GM23338 (cell line): ENCODE measurements at regions not wholly inside any gene's neighbourhood (a gene's known extent, or its start where the extent isn't known, plus 50 kb on each side); places are given as distances from the start of the nearest gene placed in this dataset.

ENCODE experiments used
- ATAC-seq: fragments of 200-7000 bp; cut with Tn5 transposase; 3 replicates; pipeline ENCODE4 v1.9.1; 2020
- DNase-seq: peaks from one replicate; pipeline ENCODE4 v3.0.0-alpha.2; 2015; ENCODE audit warnings: low spot score
- H2AFZ ChIP-seq: fragments of 200-600 bp; sonication (generic); 2 replicates; pipeline ENCODE4 v1.8.0; 2016; ENCODE audit warnings: antibody characterized with exemption, mild to moderate bottlenecking, moderate library complexity
- H3F3A ChIP-seq: fragments of 200-600 bp; sonication (generic); replicated peaks from 2 replicates; pipeline ENCODE4 v1.8.0; 2017; ENCODE audit warnings: antibody characterized with exemption, mixed run types, low read depth
- H3K27ac ChIP-seq: fragments of 200-600 bp; sonication (generic); 2 replicates; pipeline ENCODE4 v1.6.1; 2016; ENCODE audit warnings: low read depth
- H3K27me3 ChIP-seq: fragments of 200-600 bp; sonication (generic); 2 replicates; pipeline ENCODE4 v1.8.0; 2016; ENCODE audit warnings: mild to moderate bottlenecking, mixed run types, moderate library complexity; ENCODE audit not compliant: insufficient read depth
- H3K36me3 ChIP-seq: fragments of 200-600 bp; sonication (generic); 2 replicates; pipeline ENCODE4 v1.8.0; 2016; ENCODE audit warnings: mild to moderate bottlenecking; ENCODE audit not compliant: insufficient read depth
- H3K4me1 ChIP-seq: fragments of 200-600 bp; sonication (generic); 2 replicates; pipeline ENCODE4 v1.8.0; 2016; ENCODE audit warnings: mild to moderate bottlenecking, moderate library complexity; ENCODE audit not compliant: insufficient read depth
- H3K4me2 ChIP-seq: fragments of 200-600 bp; sonication (generic); 2 replicates; pipeline ENCODE4 v1.7.1; 2017; ENCODE audit warnings: mixed run types
- H3K4me3 ChIP-seq: fragments of 200-600 bp; sonication (generic); 2 replicates; pipeline ENCODE4 v1.6.1; 2016; ENCODE audit warnings: mixed run types
- H3K79me2 ChIP-seq: fragments of 200-600 bp; sonication (generic); replicated peaks from 2 replicates; pipeline ENCODE4 v1.8.0; 2017; ENCODE audit warnings: mild to moderate bottlenecking; ENCODE audit not compliant: insufficient read depth
- H3K9me2 ChIP-seq: fragments of 200-600 bp; sonication (generic); 2 replicates; pipeline ENCODE4 v1.8.0; 2017; ENCODE audit not compliant: insufficient read depth
- H4K20me1 ChIP-seq: fragments of 200-600 bp; sonication (generic); replicated peaks from 2 replicates; pipeline ENCODE4 v1.8.0; 2017; ENCODE audit warnings: mild to moderate bottlenecking; ENCODE audit not compliant: insufficient read depth
- H3K27ac Mint-ChIP-seq: 2 replicates; pipeline ENCODE4 v1.8.0; 2020; ENCODE audit warnings: inconsistent platforms, mild to moderate bottlenecking, moderate library complexity, mixed read lengths
- H3K27me3 Mint-ChIP-seq: 3 replicates; pipeline ENCODE4 v1.8.0; 2022; ENCODE audit warnings: low read depth, mild to moderate bottlenecking, moderate library complexity, mixed read lengths, inconsistent platforms; ENCODE audit not compliant: insufficient read depth, poor library complexity
- H3K36me3 Mint-ChIP-seq: 3 replicates; pipeline ENCODE4 v1.8.0; 2021; ENCODE audit warnings: low read depth, mild to moderate bottlenecking, inconsistent platforms, moderate library complexity, mixed read lengths
- H3K4me1 Mint-ChIP-seq: 3 replicates; pipeline ENCODE4 v1.8.0; 2020; ENCODE audit warnings: mild to moderate bottlenecking, inconsistent platforms, mixed read lengths
- H3K4me3 Mint-ChIP-seq: 3 replicates; pipeline ENCODE4 v1.8.0; 2021; ENCODE audit warnings: moderate library complexity, mild to moderate bottlenecking, inconsistent platforms, mixed read lengths
- H3K9me3 Mint-ChIP-seq: 3 replicates; pipeline ENCODE4 v1.8.0; 2020; ENCODE audit warnings: moderate library complexity, mild to moderate bottlenecking, inconsistent platforms, mixed read lengths
- CREB1 ChIP-seq: fragments of 250-450 bp; sonication (Bioruptor Pico); IDR thresholded peaks from 2 replicates; pipeline ENCODE4 v1.5.0; 2020; ENCODE audit warnings: low read depth, mild to moderate bottlenecking, moderate library complexity
- CTCF ChIP-seq, 2 experiments: fragments of 200-600 bp in 1 of 2; sonication (generic) in 1 of 2; conservative IDR thresholded peaks; 2 replicates each; pipeline versions ENCODE4 v1.5.1 to v1.6.1; 2016 to 2017; ENCODE audit warnings: antibody characterized with exemption in 2 of 2, low read depth in 2 of 2, mild to moderate bottlenecking in 2 of 2, moderate library complexity in 1 of 2
- ETS1 ChIP-seq: IDR thresholded peaks from 2 replicates; pipeline ENCODE4 v1.6.1; 2016; ENCODE audit warnings: antibody characterized with exemption
- EZH2 ChIP-seq: fragments of 200-600 bp; sonication (generic); IDR thresholded peaks from one replicate; pipeline ENCODE4 v1.8.0; 2017; ENCODE audit warnings: antibody characterized with exemption, mild to moderate bottlenecking, low read depth; ENCODE audit not compliant: unreplicated experiment
- EZH2phosphoT487 ChIP-seq: fragments of 200-600 bp; sonication (generic); IDR thresholded peaks from one replicate; pipeline ENCODE4 v1.8.1; 2018; ENCODE audit warnings: antibody characterized with exemption; ENCODE audit not compliant: unreplicated experiment
- JUNB ChIP-seq: IDR thresholded peaks from one replicate; pipeline ENCODE4 v1.6.1; 2016; ENCODE audit warnings: antibody characterized with exemption; ENCODE audit not compliant: unreplicated experiment
- NANOG ChIP-seq: IDR thresholded peaks from 2 replicates; pipeline ENCODE4 v1.6.1; 2016; ENCODE audit warnings: antibody characterized with exemption, borderline replicate concordance
- POLR2AphosphoS5 ChIP-seq: IDR thresholded peaks from 2 replicates; pipeline ENCODE4 v1.6.1; 2016; ENCODE audit warnings: antibody characterized with exemption, low read depth
- REST ChIP-seq: IDR thresholded peaks from one replicate; pipeline ENCODE4 v1.6.1; 2018; ENCODE audit warnings: antibody characterized with exemption; ENCODE audit not compliant: unreplicated experiment
- STAT1 ChIP-seq: IDR thresholded peaks from one replicate; pipeline ENCODE4 v1.6.1; 2016; ENCODE audit warnings: antibody characterized with exemption; ENCODE audit not compliant: unreplicated experiment
- ZNF114 ChIP-seq: fragments of 250-450 bp; sonication (Bioruptor Pico); IDR thresholded peaks from 2 replicates; pipeline ENCODE4 v1.5.0; 2020; ENCODE audit warnings: mild to moderate bottlenecking, moderate library complexity
- ZNF331 ChIP-seq: fragments of 250-450 bp; sonication (Bioruptor Pico); IDR thresholded peaks from 2 replicates; pipeline ENCODE4 v1.5.0; 2020; ENCODE audit warnings: low read depth, mild to moderate bottlenecking, moderate library complexity
- ZNF462 ChIP-seq: fragments of 250-450 bp; sonication (Bioruptor Pico); IDR thresholded peaks from 2 replicates; pipeline ENCODE4 v1.5.0; 2020; ENCODE audit warnings: mild to moderate bottlenecking, moderate library complexity

GRCh38 chr1:58422436-58422835 lies 124.1 kb downstream of the OMA1 start:
- H4K20me1 ChIP-seq, result no peaks in the 10 kb centered on the region
- H3K4me3 ChIP-seq, result no peak overlapping the region
- Mint-ChIP-seq H3K27ac (no peak overlapping the region), H3K27me3 (peaks cover 4% of the 10 kb centered on the region), H3K4me1 (peaks cover 10% of the 10 kb centered on the region), H3K9me3 (no peaks in the 10 kb centered on the region), H3K36me3 (no peaks in the 10 kb centered on the region), H3K4me3 (no peak overlapping the region)
- H3K4me1 ChIP-seq, result no peaks in the 10 kb centered on the region
- no peaks in the 10 kb centered on the region for H3K27me3 ChIP-seq
- no peaks in the 10 kb centered on the region for H3K79me2 ChIP-seq
- no peak for DNase-seq
- H3F3A ChIP-seq, result no peaks in the 10 kb centered on the region
- no peak overlapping the region for H3K4me2 ChIP-seq
- no peak for ATAC-seq
- no peaks in the 10 kb centered on the region for H3K36me3 ChIP-seq
- peaks cover 5% of the 10 kb centered on the region; the same call in 1 of the 2 replicates for H3K9me2 ChIP-seq
- no peak overlapping the region for H2AFZ ChIP-seq
- no peak for TF ChIP-seq REST
- TF ChIP-seq STAT1, result no peak
- TF ChIP-seq ETS1, result no peak
- no peak for TF ChIP-seq EZH2
- TF ChIP-seq NANOG, result no peak
- no peak for TF ChIP-seq ZNF114 (CRISPR knock-in tag)
- TF ChIP-seq EZH2phosphoT487, result no peak
- no peak for TF ChIP-seq ZNF462 (CRISPR knock-in tag)
- no peak for TF ChIP-seq POLR2AphosphoS5
- TF ChIP-seq ZNF331 (CRISPR knock-in tag), result no peak
- TF ChIP-seq CTCF (conservative IDR thresholded peaks at IDR 0.05; ENCODE audit: low read depth in 2 of 2), result no peak
- TF ChIP-seq JUNB, result no peak
- no peak for TF ChIP-seq CREB1 (CRISPR knock-in tag)
- H3K27ac ChIP-seq, result no peak overlapping the region
